Femur (tissue), 1 donor: ENCODE measurements at regions not wholly inside any gene's neighbourhood (a gene's known extent, or its start where the extent isn't known, plus 50 kb on each side); places are given as distances from the start of the nearest gene placed in this dataset.

ENCODE experiments used
- DNase-seq: peaks from one replicate; pipeline ENCODE4 v3.0.0-alpha.2; 2017

DNA sequence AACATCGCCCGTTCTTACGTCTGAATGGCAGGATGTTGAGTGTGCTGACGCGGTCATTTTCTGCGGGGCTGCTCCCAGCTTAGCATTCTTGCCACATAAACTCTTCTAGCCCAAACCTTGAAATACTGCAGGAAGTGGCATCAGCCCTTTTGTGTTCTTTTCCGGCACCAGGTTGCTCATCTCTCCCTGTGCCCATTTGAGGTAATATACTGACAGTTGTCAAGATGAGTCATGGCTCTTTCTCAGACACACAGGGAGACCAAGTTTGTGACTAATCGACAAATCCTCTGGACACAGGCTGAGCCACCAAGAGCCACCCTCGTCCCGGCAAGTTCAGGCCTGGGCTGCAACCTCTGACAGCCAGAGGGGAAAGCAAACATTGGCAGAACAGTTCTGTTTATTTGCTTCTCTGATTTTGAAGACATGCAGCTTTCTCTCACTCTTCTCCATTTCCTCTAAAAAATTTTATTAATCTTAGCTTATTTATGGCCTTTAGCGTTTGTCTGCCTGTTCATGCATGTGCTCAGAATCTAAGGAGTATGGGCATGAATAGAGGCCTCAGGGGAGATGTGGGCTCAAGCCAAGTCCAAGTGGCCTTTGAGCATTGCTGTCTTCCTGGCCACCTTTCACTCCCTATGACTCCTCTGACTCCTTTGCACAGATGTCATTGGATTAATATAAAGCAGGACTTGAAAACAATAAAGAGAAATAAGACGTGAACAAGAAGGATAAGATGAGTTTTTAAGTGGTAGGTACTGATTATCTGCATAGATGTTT lies 328.2 kb upstream of the JAG1 start:
- no peak for DNase-seq

GRCh38 chr20:11003341-11003740 lies 329.5 kb upstream of the JAG1 start:
- DNase-seq, result no peak

GRCh38 chr20:11008444-11009033 lies 334.7 kb upstream of the JAG1 start:
- no peak for DNase-seq

- no peak for DNase-seq
Observed at GRCh38 chr20:11011653-11012052, 337.9 kb upstream of the JAG1 start.

DNA sequence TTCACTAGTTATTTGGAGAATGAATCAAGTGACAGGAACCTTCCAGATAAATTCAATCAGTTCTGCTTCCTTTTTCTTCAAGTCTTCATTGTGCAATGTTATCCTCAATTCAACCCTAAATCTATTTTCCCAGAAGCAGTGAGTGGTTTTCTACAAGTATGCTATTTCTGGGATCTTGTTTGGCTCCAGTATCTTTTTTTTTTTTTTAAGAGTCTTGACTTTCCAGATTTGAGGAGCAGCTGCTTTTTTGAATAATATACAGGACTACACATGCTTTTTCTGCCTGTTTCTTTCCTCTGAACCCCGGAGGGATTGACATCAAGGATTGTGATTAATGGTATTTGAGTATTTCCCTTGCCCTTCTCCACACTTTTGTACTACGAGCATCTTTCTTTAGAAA lies 339.2 kb upstream of the JAG1 start:
- DNase-seq, result no peak

DNA sequence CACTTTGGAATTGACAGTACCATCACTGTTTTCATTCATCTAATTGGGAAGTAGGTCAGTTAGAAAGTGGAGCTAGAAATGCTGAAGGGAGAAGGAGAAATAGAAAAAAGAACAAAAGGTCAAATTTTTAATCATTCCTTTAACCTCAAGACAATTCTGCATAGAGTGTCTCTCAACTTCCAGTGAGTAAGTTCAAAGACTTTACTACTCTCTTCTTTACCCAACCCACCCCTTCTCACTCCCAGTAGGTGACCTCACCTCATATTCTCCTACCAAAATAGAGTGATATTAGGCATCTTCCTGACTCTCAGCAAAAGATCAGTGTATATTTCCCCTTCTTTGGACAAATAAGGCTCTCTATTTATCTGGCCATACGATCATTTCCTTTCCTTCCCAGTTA lies 340.0 kb upstream of the JAG1 start:
- DNase-seq, result no peak

GRCh38 chr20:11015440-11015839 lies 341.6 kb upstream of the JAG1 start:
- DNase-seq, result no peak

DNA sequence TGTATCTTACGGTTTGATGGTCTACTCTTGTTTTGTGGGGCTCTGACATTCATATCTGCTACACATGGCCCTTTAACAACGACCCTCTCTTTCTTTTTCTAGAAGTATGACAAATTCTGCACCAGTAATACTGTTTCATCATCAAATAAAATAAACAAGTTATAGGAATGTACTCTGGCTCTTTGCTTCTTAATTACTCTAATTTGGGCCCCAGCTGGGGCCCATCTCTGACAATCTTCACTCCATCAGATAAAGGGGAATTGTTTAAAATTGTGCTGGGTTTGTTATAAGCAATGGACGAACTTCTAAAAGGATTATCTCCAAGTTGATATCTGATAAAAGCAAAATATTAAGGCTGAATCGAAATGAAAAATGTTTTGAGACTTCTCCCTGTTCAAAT lies 343.6 kb upstream of the JAG1 start:
- no peak for DNase-seq

DNA sequence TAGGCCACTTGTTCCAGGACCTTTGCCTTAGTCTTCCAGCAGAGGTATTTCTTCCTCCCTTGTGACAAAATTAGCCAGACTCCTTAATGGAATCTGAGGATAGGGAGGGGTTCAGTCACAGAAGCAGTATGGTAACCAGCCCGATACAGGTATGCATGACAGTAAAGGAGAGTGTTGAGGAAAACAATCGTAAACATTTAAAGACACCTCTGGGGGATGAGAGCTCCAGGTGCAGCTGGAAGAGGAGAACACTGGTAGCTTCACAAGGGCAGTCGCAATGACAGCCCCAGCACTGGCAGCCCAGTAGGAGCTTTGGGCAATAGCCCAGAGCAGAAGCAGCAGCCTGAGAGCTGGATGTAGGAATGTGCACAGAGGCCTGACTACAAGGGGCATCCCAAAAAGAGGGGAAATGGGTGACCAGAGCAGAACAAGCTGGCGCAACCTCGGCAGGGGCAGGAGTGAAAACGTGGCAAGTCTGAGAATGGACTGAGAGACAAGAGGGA lies 344.9 kb upstream of the JAG1 start:
- no peak for DNase-seq

DNA sequence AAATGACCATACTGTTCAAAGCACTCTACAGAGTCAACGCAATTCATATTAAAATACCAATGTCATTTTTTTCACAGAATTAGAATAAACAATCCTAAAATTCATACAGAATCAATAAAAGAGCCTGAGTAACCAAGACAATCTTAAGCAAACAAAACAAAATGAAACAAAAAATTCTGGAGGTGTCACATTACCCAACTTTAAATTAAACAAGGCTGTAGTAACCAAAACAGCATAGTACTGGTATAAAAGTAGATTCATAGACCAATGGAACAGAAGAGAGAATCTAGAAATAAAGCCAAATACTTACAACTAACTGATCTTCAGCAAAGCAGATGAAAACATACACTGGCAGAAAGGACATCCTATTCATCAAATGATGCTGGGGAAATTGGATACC lies 346.9 kb upstream of the JAG1 start:
- no peak for DNase-seq

GRCh38 chr20:11027224-11027623 lies 353.4 kb upstream of the JAG1 start:
- no peak for DNase-seq

DNA sequence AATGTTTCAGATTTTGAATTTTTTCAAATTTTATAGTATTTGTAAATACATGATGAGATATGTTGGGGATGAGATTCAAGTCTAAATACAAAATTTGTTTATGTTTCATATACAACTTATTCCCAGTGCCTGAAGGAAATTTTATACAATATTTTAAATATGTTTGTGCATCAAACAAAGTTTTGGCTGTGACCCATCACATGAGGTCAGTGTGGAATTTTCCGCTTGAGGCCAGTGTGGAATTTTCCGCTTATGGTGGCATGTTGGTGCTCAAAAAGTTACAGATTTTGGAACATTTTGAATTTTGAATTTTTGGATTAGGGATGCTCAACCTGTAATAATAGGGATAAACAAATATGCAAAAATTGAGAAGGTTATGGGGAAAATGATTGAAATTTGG lies 356.6 kb upstream of the JAG1 start:
- no peak for DNase-seq

GRCh38 chr20:11031300-11031699 lies 357.5 kb upstream of the JAG1 start:
- DNase-seq, result no peak

- no peak for DNase-seq
Observed at GRCh38 chr20:11032611-11033010, 358.8 kb upstream of the JAG1 start.

DNA sequence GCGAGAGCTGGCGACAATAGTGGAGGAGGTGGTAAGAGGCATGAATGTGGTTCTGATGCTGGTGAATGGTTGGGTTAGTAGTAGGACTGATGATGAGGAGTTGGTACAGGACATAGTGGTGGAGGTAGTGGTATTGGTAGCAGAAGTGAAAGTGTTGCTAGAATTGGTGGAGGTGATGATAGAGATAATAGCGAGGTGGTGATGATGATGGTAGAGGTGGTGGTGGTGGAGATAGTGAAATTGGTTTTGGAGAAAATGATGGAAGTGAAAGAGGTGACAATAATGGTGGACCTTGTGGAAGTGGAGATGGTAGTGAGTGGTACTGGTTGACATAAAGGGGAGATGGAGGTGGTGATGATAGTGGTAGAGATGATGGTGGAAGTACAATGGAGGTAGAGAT lies 360.2 kb upstream of the JAG1 start:
- DNase-seq, result no peak

DNA sequence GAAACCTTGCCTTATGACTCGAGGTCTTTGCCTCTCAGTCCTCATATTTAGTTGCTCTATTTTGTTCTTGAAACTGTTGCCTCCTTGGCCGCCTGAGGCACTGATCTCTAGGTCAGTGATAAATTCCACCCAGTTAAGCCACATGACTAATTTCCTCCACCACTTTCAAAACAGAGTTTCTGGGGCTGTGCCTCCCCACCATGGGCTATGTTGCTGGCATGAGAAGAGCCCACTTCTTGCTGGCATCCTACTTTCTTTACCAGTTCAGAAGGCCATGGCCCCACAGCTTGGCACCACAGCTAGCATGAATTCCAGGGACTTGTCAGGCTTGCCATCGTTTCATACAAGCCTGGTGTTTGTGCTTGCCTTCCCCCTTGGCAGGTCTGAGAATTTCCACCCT lies 361.4 kb upstream of the JAG1 start:
- no peak for DNase-seq

GRCh38 chr20:11041396-11041795 lies 367.6 kb upstream of the JAG1 start:
- DNase-seq, result no peak

DNA sequence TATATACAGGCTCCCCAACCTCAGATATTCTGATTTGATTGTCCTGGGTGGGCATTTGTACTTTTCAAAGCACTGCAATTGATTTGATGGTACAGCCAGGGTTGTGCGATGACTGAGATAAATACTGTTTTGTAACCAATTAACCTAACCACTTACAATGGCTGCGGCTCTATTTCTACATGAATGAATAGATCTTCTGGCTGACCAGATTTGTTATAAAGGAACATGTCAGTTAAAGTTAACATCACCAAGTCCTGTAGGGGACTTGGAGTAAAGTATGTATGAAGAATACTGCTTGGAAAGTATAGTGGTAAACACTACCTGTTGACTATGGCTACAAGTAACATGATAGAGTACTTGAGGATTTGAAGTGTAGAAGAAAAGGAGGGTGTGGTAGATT lies 369.2 kb upstream of the JAG1 start:
- DNase-seq, result no peak

DNA sequence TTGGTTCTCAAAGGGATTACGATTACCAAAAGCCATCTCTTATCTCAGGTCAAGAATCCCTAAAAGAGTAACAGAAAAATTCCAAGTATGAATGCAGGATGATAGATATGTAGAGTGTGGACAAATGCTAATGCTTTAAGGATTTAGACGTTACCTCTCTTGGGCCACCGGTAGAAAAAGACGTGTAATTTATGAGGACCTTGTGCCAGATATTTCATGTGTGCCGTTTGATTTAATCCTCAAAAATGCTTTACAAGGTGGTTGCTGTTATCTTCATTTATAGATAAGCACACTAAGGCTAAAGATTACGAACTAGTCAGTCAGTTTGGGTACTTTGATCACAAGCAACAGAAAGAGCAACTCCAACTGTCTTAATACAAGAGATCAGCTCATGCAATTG lies 370.8 kb upstream of the JAG1 start:
- no peak for DNase-seq

DNA sequence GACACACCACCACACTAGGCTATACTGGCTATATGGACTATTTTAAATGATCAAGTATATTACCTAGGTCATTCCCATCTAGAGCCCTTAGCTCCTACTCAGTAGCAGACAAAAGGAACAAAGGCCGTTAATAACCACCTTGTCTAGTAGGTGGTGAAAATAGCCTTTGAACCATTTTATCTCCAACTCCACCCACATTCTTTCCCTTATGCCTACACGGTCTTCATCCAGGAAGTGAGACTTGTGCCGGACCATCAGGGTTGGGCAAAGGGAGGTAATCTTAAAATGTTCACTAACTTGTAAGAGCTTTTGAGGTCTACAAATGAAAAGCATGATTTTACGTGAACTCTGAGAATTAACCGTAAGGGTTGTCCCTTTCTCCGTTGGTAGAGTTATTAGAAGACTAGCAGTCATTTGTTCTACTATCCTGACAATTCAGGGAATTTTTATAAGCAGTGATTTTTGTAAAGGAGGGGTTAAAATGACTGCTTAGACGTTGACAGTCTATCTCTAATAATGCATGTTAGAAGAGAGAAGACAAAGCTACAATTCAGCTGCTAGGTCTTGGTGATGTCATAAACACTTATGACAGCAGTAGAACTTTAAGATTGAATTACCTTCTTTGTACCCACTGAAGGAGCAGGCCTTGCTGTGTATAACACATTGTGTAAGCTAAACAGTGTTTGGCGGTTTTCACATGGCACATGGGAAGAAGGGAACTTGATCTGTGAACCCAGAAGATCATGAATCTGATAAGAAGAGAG lies 371.8 kb upstream of the JAG1 start:
- no peak for DNase-seq

DNA sequence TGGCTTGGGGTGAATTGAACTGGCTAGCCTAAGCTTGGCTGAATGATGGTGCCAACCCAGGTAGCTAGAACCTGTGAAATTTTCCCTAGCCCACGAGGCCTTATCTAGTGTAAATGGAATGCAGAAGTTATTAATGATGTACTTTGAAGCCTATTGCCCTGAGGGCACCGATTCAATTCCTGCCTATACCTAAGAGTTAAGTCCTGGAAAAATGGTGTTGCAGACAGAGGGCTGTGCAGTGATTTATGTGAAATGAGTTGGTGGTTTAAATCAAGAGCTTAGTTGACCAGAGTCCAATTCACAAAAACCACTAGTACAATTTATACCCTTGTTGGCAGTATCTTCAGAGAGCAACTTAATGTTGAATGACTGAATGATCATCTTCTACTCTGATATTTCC lies 373.8 kb upstream of the JAG1 start:
- no peak for DNase-seq

- DNase-seq, result no peak
Observed at GRCh38 chr20:11048739-11049138, 374.9 kb upstream of the JAG1 start.

- DNase-seq, result no peak
Observed at GRCh38 chr20:11050350-11050749, 376.6 kb upstream of the JAG1 start.

DNA sequence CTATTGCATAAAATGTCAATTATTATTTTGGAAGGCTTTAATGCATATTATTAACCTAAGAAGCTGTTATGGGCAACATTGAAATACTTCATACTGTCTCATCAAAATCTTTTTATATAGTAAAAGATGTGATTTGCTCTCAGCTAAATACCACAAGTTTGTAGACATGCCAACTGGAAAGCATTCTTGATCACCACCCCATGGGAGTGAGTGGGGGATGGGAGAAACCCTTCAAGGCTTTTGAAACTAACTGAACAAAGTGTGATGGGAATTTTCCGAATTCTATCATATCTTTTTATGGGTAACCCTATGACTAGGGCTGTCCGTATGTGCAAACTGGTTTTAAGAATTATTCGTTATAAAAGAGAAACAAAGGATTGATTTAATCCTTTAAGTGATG lies 377.3 kb upstream of the JAG1 start:
- DNase-seq, result no peak
